Spleen (tissue), 11 donors: ENCODE measurements at regions not wholly inside any gene's neighbourhood (a gene's known extent, or its start where the extent isn't known, plus 50 kb on each side); places are given as distances from the start of the nearest gene placed in this dataset.

Source experiments
- DNase-seq: peaks from one replicate; pipeline ENCODE4 v3.0.0-alpha.2; 2020
- H3K27ac ChIP-seq, 8 donors: fragments of 200-600 bp; sonication (generic) in 7 of 8; 1 replicate in 4 of 8; 2 replicates in 4 of 8; pipeline versions ENCODE4 v1.5.0 to v1.8.0; 2016 to 2021; ENCODE audit warnings: inconsistent platforms in 4 of 8, mild to moderate bottlenecking in 4 of 8, moderate library complexity in 1 of 8
- H3K27me3 ChIP-seq, 7 donors: fragments of 200-600 bp; sonication (generic) in 6 of 7; replicated peaks in 1 of 7; 1 replicate in 4 of 7; 2 replicates in 3 of 7; pipeline versions ENCODE4 v1.5.0 to v1.8.0; 2016 to 2021; ENCODE audit warnings: inconsistent platforms in 3 of 7, mild to moderate bottlenecking in 1 of 7
- H3K36me3 ChIP-seq, 6 donors: fragments of 200-600 bp; sonication (generic) in 5 of 6; 1 replicate in 4 of 6; 2 replicates in 2 of 6; pipeline versions ENCODE4 v1.5.0 to v1.8.0; 2016 to 2021; ENCODE audit warnings: inconsistent platforms in 2 of 6
- H3K4me1 ChIP-seq, 6 donors: fragments of 200-600 bp; sonication (generic) in 5 of 6; 1 replicate in 3 of 6; 2 replicates in 3 of 6; pipeline versions ENCODE4 v1.5.0 to v1.8.0; 2016 to 2021; ENCODE audit warnings: inconsistent platforms in 3 of 6
- H3K4me3 ChIP-seq, 8 donors: fragments of 200-600 bp; sonication (generic) in 7 of 8; 1 replicate in 4 of 8; 2 replicates in 4 of 8; pipeline versions ENCODE4 v1.5.0 to v1.8.0; 2016 to 2021; ENCODE audit warnings: inconsistent platforms in 4 of 8, mild to moderate bottlenecking in 4 of 8, moderate library complexity in 2 of 8
- H3K9me3 ChIP-seq, 8 donors: fragments of 200-600 bp; sonication (generic) in 7 of 8; 1 replicate in 4 of 8; 2 replicates in 4 of 8; pipeline versions ENCODE4 v1.5.0 to v1.8.0; 2016 to 2021; ENCODE audit warnings: inconsistent platforms in 4 of 8
- POLR2A ChIP-seq, 3 donors: fragments of 450-650 bp; IDR thresholded peaks; one replicate each; pipeline ENCODE4 v1.5.1; 2017; ENCODE audit warnings: antibody characterized with exemption in 3 of 3, mild to moderate bottlenecking in 1 of 3
- POLR2AphosphoS5 ChIP-seq, 3 donors: sonication (generic); formaldehyde crosslinking; IDR thresholded peaks; one replicate each; pipeline ENCODE4 v1.5.1; 2017; ENCODE audit warnings: antibody characterized with exemption in 3 of 3
- WGBS, 5 donors: extraction: QIAGEN DNeasy Blood & Tissue Kit in 3 of 5; methylation state at CpG; one replicate each; pipeline versions ENCODE4 v1.1.5 to v1.1.7; 2013 to 2018; 5-methylcytosine and 5-hydroxymethylcytosine counted together
- intact Hi-C: fragments of 100-400 bp; cut with DNase I; formaldehyde crosslinking; loops from one replicate; pipeline ENCODE4 v1.15.0; 2023; ENCODE audit warnings: low total_unique reads
- TF ChIP-seq, protein P1 (sequence below), 11 experiments: fragments of 200-600 bp in 7 of 11; fragments of 450-650 bp in 4 of 11; sonication (generic) in 4 of 11; IDR thresholded peaks in 8 of 11; conservative IDR thresholded peaks in 3 of 11; 1 replicate in 7 of 11; 2 replicates in 4 of 11; pipeline versions ENCODE4 v1.4.0 to v1.8.0; 2016 to 2021; ENCODE audit warnings: antibody characterized with exemption in 11 of 11, inconsistent platforms in 4 of 11, mild to moderate bottlenecking in 1 of 11
- donor health status: healthy with polysubstance abuse.
- donor health status: DM: no; HTN: no; CAD: no; lungs with moderate emphysema.
- donor health status: DM: no; HTN: no; CAD: no.
- donor health status: Bipolar disorder and iron deficiency.
- donor health status: healthy.
- donor health status: DM: no; HTN: no; CAD: no.
- donor health status: DM: yes; HTN: yes; CAD: no.

DNA sequence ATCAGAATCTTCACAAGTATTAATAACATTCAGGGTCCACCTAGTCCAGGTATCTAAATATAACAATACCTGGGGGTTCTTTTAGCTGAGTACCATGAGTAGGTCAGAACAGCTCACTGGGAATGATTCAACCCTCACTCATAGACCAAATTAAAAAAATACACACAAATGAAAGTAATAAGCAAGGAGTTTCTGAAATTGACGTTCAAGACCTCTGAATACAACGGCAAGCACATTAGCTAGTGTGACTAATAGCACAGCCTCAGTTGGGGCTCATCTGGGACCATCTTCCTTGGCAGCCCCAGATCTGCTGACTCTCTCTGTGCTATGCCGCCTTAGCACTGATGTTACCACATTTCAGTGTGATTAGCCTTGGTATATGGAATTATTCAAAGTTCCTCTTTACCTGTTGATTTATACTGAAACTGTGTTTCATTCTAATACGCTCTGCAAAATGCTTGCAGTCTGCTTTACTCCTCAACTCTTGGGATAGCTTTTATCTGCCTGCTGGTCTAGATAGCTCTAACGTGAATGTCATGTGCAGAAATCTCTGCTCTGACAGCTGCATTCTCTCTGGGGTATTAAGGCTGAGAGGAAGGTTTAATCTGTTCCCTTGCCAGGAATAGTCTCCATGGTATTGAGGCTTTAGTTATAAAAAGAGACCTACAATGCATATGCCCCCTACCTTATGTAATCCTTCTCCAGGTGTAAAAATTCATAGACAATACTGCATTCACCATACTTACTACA is 153.3 kb downstream of the METTL4 start:
- 73 to 80% (median 76%) methylated on average over 5 of the region's 5 CpGs for WGBS, 5 donors
- H3K9me3 ChIP-seq: no peaks in the 10 kb centered on the region
- no peak for TF ChIP-seq POLR2A (IDR thresholded peaks at IDR 0.05)
- TF ChIP-seq, protein P1, sequence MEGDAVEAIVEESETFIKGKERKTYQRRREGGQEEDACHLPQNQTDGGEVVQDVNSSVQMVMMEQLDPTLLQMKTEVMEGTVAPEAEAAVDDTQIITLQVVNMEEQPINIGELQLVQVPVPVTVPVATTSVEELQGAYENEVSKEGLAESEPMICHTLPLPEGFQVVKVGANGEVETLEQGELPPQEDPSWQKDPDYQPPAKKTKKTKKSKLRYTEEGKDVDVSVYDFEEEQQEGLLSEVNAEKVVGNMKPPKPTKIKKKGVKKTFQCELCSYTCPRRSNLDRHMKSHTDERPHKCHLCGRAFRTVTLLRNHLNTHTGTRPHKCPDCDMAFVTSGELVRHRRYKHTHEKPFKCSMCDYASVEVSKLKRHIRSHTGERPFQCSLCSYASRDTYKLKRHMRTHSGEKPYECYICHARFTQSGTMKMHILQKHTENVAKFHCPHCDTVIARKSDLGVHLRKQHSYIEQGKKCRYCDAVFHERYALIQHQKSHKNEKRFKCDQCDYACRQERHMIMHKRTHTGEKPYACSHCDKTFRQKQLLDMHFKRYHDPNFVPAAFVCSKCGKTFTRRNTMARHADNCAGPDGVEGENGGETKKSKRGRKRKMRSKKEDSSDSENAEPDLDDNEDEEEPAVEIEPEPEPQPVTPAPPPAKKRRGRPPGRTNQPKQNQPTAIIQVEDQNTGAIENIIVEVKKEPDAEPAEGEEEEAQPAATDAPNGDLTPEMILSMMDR (IDR thresholded peaks at IDR 0.05 in 8 of 11, conservative IDR thresholded peaks at IDR 0.05 in 3 of 11): no peak
- TF ChIP-seq POLR2AphosphoS5 (IDR thresholded peaks at IDR 0.05): no peak
- H3K4me1 ChIP-seq: no peaks in the 10 kb centered on the region
- intact Hi-C loops: no loop called here
- H3K36me3 ChIP-seq: no peaks in the 10 kb centered on the region
- H3K27me3 ChIP-seq: no peaks in the 10 kb centered on the region
- no peak for DNase-seq
- no peak overlapping the region for H3K4me3 ChIP-seq
- H3K27ac ChIP-seq: no peak overlapping the region

GRCh38 chr18:2420367-2420766 is 150.9 kb downstream of the METTL4 start:
- TF ChIP-seq POLR2A (IDR thresholded peaks at IDR 0.05): no peak
- TF ChIP-seq, protein P1 (IDR thresholded peaks at IDR 0.05 in 8 of 11, conservative IDR thresholded peaks at IDR 0.05 in 3 of 11): no peak
- TF ChIP-seq POLR2AphosphoS5 (IDR thresholded peaks at IDR 0.05): no peak
- intact Hi-C loops: no loop called here
- Histone ChIP-seq H3K27me3 (no peaks in the 10 kb centered on the region), H3K4me3 (no peak overlapping the region), H3K27ac (no peak overlapping the region), H3K9me3 (no peaks in the 10 kb centered on the region), H3K36me3 (no peaks in the 10 kb centered on the region), H3K4me1 (no peaks in the 10 kb centered on the region)
- DNase-seq: no peak
- 79 to 86% (median 86%) methylated on average over 4 of the region's 4 CpGs for WGBS, 5 donors

DNA sequence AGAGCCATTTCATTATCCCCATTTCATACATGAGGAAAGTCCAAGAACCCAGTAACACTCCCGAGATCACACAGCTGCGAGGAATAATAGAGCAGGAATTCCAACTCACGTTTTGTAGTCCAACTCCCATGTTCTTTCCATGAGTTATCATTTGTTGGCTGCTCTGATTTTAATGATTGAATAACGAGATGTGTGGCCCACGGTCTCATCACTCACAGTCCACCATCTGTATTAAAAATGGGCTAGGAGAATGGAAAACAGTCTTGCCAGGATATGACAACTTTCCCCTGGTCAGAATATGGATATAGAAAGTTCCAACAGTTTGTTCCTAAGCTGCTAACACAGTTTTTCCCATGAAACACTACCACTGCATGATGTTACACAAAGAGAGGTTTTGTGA is 147.5 kb downstream of the METTL4 start:
- 57 to 88% (median 68%) methylated on average over 5 of the region's 5 CpGs for WGBS, 5 donors
- intact Hi-C loops: no loop called here
- Histone ChIP-seq H3K27me3 (no peaks in the 10 kb centered on the region), H3K36me3 (no peaks in the 10 kb centered on the region), H3K27ac (no peak overlapping the region), H3K9me3 (peaks cover 0 to 3% (median 0%) of the 10 kb centered on the region in 8 donors), H3K4me3 (no peak overlapping the region), H3K4me1 (no peaks in the 10 kb centered on the region)
- TF ChIP-seq, protein P1 (IDR thresholded peaks at IDR 0.05 in 8 of 11, conservative IDR thresholded peaks at IDR 0.05 in 3 of 11): no peak
- TF ChIP-seq POLR2A (IDR thresholded peaks at IDR 0.05) (no peak), POLR2AphosphoS5 (IDR thresholded peaks at IDR 0.05) (no peak)
- DNase-seq: no peak

- H3K4me1 ChIP-seq: no peaks in the 10 kb centered on the region
- WGBS, 5 donors: 60 to 71% (median 63%) methylated on average over 3 of the region's 3 CpGs
- H3K27ac ChIP-seq: no peak overlapping the region
- DNase-seq: no peak
- H3K9me3 ChIP-seq: peaks cover 0 to 9% (median 3%) of the 10 kb centered on the region in 8 donors
- H3K36me3 ChIP-seq: no peaks in the 10 kb centered on the region
- no peak for TF ChIP-seq POLR2AphosphoS5 (IDR thresholded peaks at IDR 0.05)
- TF ChIP-seq, protein P1 (IDR thresholded peaks at IDR 0.05 in 8 of 11, conservative IDR thresholded peaks at IDR 0.05 in 3 of 11): no peak
- H3K4me3 ChIP-seq: no peak overlapping the region
- intact Hi-C loops: no loop called here
- H3K27me3 ChIP-seq: no peaks in the 10 kb centered on the region
These were observed 146.9 kb downstream of the METTL4 start for GRCh38 chr18:2424420-2424819.
